SU-DHL-6 (cell line): ENCODE measurements at regions not wholly inside any gene's neighbourhood (a gene's known extent, or its start where the extent isn't known, plus 50 kb on each side); places are given as distances from the start of the nearest gene placed in this dataset.

ENCODE experiments used
- H2AFZ ChIP-seq: fragments of 200-600 bp; sonication (generic); 2 replicates; pipeline ENCODE4 v1.6.1; 2014; ENCODE audit warnings: low read depth, mild to moderate bottlenecking, moderate library complexity, mixed read lengths, antibody characterized with exemption, low read length; ENCODE audit not compliant: severe bottlenecking
- H3F3A ChIP-seq: fragments of 200-600 bp; shearing (Covaris generic); 2 replicates; pipeline ENCODE4 v1.6.0; 2016; ENCODE audit warnings: antibody characterized with exemption, mild to moderate bottlenecking; ENCODE audit not compliant: insufficient read depth
- H3K27ac ChIP-seq: fragments of 200-600 bp; sonication (generic); 2 replicates; pipeline ENCODE4 v1.5.1; 2016; ENCODE audit warnings: low read depth, mild to moderate bottlenecking, low read length, moderate library complexity, mixed read lengths
- H3K27me3 ChIP-seq: fragments of 200-600 bp; sonication (generic), shearing (Covaris generic); 2 replicates; pipeline ENCODE4 v1.6.0; 2014; ENCODE audit warnings: mild to moderate bottlenecking, low read length
- H3K36me3 ChIP-seq: fragments of 200-600 bp; sonication (generic); 2 replicates; pipeline ENCODE4 v1.6.1; 2014; ENCODE audit warnings: mild to moderate bottlenecking, low read length, mixed read lengths
- H3K4me2 ChIP-seq: fragments of 300-600, 200-600 bp; shearing (Covaris generic), sonication (generic); 2 replicates; pipeline ENCODE4 v1.6.0; 2014; ENCODE audit warnings: low read length, low read depth, mild to moderate bottlenecking; ENCODE audit not compliant: poor library complexity, severe bottlenecking
- H3K4me3 ChIP-seq: fragments of 200-600 bp; sonication (generic); 2 replicates; pipeline ENCODE4 v1.5.1; 2014; ENCODE audit warnings: antibody characterized with exemption, low read length, mild to moderate bottlenecking, mixed read lengths; ENCODE audit not compliant: insufficient read depth, poor library complexity, severe bottlenecking
- H3K79me2 ChIP-seq: fragments of 200-600 bp; sonication (generic); 2 replicates; pipeline ENCODE4 v1.6.1; 2014; ENCODE audit warnings: mild to moderate bottlenecking, low read length, moderate library complexity; ENCODE audit not compliant: insufficient read depth
- H3K9ac ChIP-seq: fragments of 200-600 bp; sonication (generic); 2 replicates; pipeline ENCODE4 v1.7.0; 2014; ENCODE audit warnings: mild to moderate bottlenecking, low read length
- H3K9me2 ChIP-seq: fragments of 200-600 bp; sonication (generic); replicated peaks from 2 replicates; pipeline ENCODE4 v1.6.1; 2014; ENCODE audit warnings: low read length; ENCODE audit not compliant: insufficient read depth
- H3K9me3 ChIP-seq: fragments of 200-600 bp; sonication (generic); 2 replicates; pipeline ENCODE4 v1.6.1; 2014; ENCODE audit warnings: low read length, mixed read lengths; ENCODE audit not compliant: insufficient read depth
- H4K20me1 ChIP-seq: fragments of 200-600 bp; sonication (generic); 2 replicates; pipeline ENCODE4 v1.6.1; 2014; ENCODE audit warnings: low read depth, mild to moderate bottlenecking, antibody characterized with exemption, low read length, moderate library complexity, mixed read lengths
- CTCF ChIP-seq: fragments of 200-600 bp; sonication (generic); IDR thresholded peaks from one replicate; pipeline ENCODE4 v1.5.1; 2017; ENCODE audit warnings: antibody characterized with exemption, mild to moderate bottlenecking, low read length, moderate library complexity; ENCODE audit not compliant: insufficient read depth, poor library complexity, severe bottlenecking
- EZH2phosphoT487 ChIP-seq: fragments of 200-600 bp; sonication (generic), shearing (Covaris generic); conservative IDR thresholded peaks from 2 replicates; pipeline ENCODE4 v1.6.1; 2018; ENCODE audit warnings: mild to moderate bottlenecking, antibody characterized with exemption, low read length, moderate library complexity, mixed read lengths

- Histone ChIP-seq H3K27ac (no peak overlapping the region), H3K36me3 (no peaks in the 10 kb centered on the region), H4K20me1 (no peaks in the 10 kb centered on the region), H3K9me3 (no peaks in the 10 kb centered on the region), H3K27me3 (no peaks in the 10 kb centered on the region), H3K4me2 (no peak overlapping the region), H3K4me3 (no peak overlapping the region), H3K9me2 (no peaks in the 10 kb centered on the region), H3F3A (no peaks in the 10 kb centered on the region), H3K79me2 (no peaks in the 10 kb centered on the region), H2AFZ (no peak overlapping the region), H3K9ac (no peak overlapping the region)
- TF ChIP-seq CTCF = no peak
- no peak for TF ChIP-seq EZH2phosphoT487
Measured at GRCh38 chr5:18560602-18561001, 926.3 kb downstream of the TAF11L14 start.

- TF ChIP-seq CTCF (no peak), EZH2phosphoT487 (no peak)
- Histone ChIP-seq H3K9me2 (no peaks in the 10 kb centered on the region), H3K9ac (no peak overlapping the region)
Measured at GRCh38 chr5:18563853-18564252, 929.6 kb downstream of the TAF11L14 start.

GRCh38 chr5:18566671-18567070 lies 932.4 kb downstream of the TAF11L14 start:
- Histone ChIP-seq H3K9me2 (no peaks in the 10 kb centered on the region), H4K20me1 (no peaks in the 10 kb centered on the region), H3K36me3 (no peaks in the 10 kb centered on the region), H3K9me3 (peaks cover 6% of the 10 kb centered on the region; the same call in 1 of the 2 replicates), H3K27ac (no peak overlapping the region), H3K4me3 (no peak overlapping the region), H3K27me3 (no peaks in the 10 kb centered on the region), H3K9ac (no peak overlapping the region), H3K4me2 (no peak overlapping the region), H3F3A (no peaks in the 10 kb centered on the region), H3K79me2 (no peaks in the 10 kb centered on the region), H2AFZ (peak overlapping the region; percentile 59)
- TF ChIP-seq EZH2phosphoT487 (no peak), CTCF (no peak)

More at GRCh38 chr5:18563853-18564252, 929.6 kb downstream of the TAF11L14 start:
- Histone ChIP-seq H3K36me3 (no peaks in the 10 kb centered on the region), H3K4me3 (no peak overlapping the region), H3K27ac (no peak overlapping the region), H3K4me2 (no peak overlapping the region), H2AFZ (no peak overlapping the region), H3K79me2 (no peaks in the 10 kb centered on the region), H3F3A (no peaks in the 10 kb centered on the region), H4K20me1 (no peaks in the 10 kb centered on the region), H3K9me3 (peaks cover 6% of the 10 kb centered on the region; the same call in 1 of the 2 replicates), H3K27me3 (no peaks in the 10 kb centered on the region)

- Histone ChIP-seq H3K27ac (no peak overlapping the region), H3K4me3 (no peak overlapping the region), H3K4me2 (no peak overlapping the region), H4K20me1 (no peaks in the 10 kb centered on the region), H2AFZ (no peak overlapping the region), H3K9me3 (no peaks in the 10 kb centered on the region), H3K79me2 (no peaks in the 10 kb centered on the region), H3K27me3 (no peaks in the 10 kb centered on the region), H3K36me3 (no peaks in the 10 kb centered on the region), H3K9me2 (no peaks in the 10 kb centered on the region), H3F3A (no peaks in the 10 kb centered on the region), H3K9ac (no peak overlapping the region)
- TF ChIP-seq EZH2phosphoT487 (no peak), CTCF (no peak)
Measured at GRCh38 chr5:18576586-18576985, 942.3 kb downstream of the TAF11L14 start.
